RWPE1 (cell line): ENCODE measurements at regions not wholly inside any gene's neighbourhood (a gene's known extent, or its start where the extent isn't known, plus 50 kb on each side); places are given as distances from the start of the nearest gene placed in this dataset.

Source experiments
- CTCF ChIA-PET: fragments of 350-600 bp; sonication (Branson Sonifier 250); formaldehyde crosslinking; extraction: SDS; loops from one replicate; lab custom pipeline; 2021; lab: Yijun Ruan, JAX
- POLR2A ChIA-PET: fragments of 400-600 bp; formaldehyde crosslinking; extraction: SDS; loops from one replicate; lab custom pipeline; 2020; ENCODE audit warnings: antibody characterized with exemption; ENCODE audit not compliant: low non-redundant PET; lab: Yijun Ruan, JAX
- DNase-seq: peaks from one replicate; pipeline ENCODE4 v3.0.0; 2012; ENCODE audit warnings: low spot score
- H3K27ac ChIP-seq: fragments of 450-650 bp; 2 replicates; pipeline ENCODE4 v1.5.1; 2017
- TF ChIP-seq, protein P1 (sequence below): fragments of 450-650 bp; conservative IDR thresholded peaks from 2 replicates; pipeline ENCODE4 v1.5.1; 2017; ENCODE audit warnings: low read depth, mild to moderate bottlenecking

DNA sequence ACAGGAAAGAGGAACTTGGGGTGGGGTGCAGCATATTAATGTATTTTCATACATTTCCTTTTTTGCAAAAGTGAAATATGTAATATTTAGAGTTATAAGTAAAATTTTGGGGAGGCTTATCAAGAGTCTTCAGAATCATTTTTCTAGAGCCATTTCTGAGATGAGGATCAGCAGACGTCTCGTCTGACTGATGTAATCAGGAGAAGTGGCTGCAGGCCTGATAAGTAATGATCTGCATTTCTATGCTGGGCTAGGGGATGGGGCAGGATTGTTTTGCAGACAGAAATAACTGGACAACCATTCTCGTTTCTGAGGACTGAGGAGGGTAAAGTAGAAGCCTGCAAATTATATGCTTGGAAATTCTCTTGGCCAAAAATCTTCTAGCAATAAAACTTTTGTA lies 89.2 kb upstream of the ARGLU1 start:
- CTCF ChIA-PET = no interaction called here
- H3K27ac ChIP-seq = no peak overlapping the region
- no peak for DNase-seq
- TF ChIP-seq, protein P1, sequence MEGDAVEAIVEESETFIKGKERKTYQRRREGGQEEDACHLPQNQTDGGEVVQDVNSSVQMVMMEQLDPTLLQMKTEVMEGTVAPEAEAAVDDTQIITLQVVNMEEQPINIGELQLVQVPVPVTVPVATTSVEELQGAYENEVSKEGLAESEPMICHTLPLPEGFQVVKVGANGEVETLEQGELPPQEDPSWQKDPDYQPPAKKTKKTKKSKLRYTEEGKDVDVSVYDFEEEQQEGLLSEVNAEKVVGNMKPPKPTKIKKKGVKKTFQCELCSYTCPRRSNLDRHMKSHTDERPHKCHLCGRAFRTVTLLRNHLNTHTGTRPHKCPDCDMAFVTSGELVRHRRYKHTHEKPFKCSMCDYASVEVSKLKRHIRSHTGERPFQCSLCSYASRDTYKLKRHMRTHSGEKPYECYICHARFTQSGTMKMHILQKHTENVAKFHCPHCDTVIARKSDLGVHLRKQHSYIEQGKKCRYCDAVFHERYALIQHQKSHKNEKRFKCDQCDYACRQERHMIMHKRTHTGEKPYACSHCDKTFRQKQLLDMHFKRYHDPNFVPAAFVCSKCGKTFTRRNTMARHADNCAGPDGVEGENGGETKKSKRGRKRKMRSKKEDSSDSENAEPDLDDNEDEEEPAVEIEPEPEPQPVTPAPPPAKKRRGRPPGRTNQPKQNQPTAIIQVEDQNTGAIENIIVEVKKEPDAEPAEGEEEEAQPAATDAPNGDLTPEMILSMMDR = no peak
- POLR2A ChIA-PET = no interaction called here

DNA sequence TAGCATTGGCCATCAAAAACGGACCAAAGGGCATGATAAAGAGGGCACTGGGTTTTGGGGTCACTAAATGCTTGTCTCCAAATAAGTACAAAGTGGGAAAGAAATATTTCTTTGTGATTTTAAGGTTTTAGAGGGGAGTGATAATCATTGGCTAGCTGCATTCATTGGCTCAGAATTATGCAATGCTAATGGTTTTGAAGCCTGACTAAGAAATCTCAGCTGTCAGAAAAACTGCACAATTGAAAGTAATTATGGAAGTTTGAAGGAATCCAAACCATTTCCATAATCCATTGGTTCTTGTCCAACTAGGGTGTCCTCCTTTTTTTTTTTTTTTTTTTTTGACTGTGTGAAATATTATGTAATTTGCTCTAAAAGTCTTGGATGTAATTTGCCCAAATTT lies 88.2 kb upstream of the ARGLU1 start:
- POLR2A ChIA-PET = no interaction called here
- DNase-seq = no peak
- TF ChIP-seq, protein P1 = no peak
- CTCF ChIA-PET = no interaction called here
- H3K27ac ChIP-seq = no peak overlapping the region

DNA sequence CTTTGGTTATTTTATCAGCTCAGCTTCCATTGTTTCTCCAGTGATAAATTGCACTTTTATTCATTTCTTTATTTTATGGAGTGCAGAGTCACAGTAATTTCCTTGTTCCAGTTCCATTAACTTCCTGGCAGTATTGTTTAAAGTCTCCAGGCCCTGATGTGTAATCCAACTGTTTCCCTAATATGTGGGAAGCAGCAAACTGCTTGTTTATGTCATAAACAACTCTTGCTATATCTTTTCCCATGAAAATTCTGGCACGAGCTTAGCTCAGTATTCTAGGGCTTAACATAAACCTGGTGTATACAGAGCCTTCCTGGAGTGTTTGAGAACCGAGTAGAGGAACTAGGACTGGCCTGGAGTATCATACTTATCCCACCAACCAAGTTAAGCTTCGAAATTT lies 83.5 kb upstream of the ARGLU1 start:
- TF ChIP-seq, protein P1 = no peak
- DNase-seq = no peak
- CTCF ChIA-PET = no interaction called here
- POLR2A ChIA-PET = no interaction called here
- no peak overlapping the region for H3K27ac ChIP-seq

DNA sequence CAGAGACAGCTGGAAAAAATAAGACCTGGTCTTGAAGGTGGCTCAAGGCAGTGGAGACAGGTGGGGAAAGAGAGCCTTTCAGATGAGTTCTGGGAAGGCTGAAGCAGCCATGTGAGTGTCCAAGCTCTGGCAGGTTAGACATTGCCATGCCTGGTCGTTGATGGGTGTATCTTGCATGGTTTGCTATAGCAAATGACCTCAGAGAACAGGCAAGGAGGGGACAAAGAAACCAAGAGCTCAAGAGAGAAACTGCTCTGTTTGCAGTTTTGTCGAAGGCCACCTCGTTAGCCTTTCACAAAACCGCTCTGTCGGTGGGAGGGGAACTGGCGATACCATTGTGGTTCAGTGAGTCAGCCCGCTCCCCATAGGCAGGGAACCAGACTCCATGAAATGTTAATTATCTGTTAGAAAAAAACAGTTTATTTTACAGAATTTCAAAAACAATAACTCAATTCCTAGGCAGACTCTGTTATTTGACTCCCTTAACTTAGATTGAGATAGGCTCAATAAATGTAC lies 82.8 kb upstream of the ARGLU1 start:
- ChIA-PET CTCF (no interaction called here), POLR2A (no interaction called here)
- DNase-seq = no peak
- TF ChIP-seq, protein P1 = no peak
- H3K27ac ChIP-seq = no peak overlapping the region

DNA sequence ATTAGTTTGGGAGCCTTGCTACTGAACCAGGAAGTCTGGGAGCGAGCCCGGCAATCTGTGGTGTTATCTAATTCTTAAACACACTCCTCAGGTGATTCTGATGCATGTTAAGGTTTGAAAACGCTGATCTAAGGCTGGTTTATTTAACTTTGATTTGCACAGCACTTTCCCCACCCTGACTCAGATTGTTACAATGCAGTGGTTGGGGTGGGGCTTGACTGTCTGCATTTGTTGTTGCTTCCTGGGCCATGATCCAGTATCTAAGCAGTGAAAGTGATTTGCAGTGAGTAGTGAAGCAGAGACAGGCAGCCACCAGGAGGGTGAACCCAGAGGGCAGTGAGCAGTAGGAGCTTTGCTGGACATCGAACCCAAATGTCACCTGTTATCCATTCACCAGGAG lies 81.6 kb upstream of the ARGLU1 start:
- POLR2A ChIA-PET = no interaction called here
- H3K27ac ChIP-seq = no peak overlapping the region
- CTCF ChIA-PET = no interaction called here
- TF ChIP-seq, protein P1 = no peak
- peak; percentile 43 for DNase-seq

DNA sequence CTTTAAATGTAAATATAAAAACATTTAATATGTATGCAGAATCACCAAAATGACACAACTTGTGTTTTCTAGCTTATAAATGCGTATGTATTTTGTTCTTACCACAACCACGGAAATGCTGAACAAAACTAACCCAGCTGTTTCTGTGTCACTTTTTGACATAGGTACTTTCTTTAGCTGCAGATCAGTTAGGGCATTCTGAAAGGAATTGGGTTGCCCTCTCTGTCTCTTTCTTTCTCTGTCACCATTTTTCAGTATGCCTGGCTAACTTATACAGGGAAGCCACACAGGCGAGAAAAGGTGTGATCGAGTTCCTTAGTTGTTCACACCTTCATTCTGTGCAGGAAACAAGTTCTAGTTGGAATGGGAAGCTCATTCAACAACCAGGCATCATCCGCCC lies 72.6 kb upstream of the ARGLU1 start:
- ChIA-PET POLR2A (no interaction called here), CTCF (no interaction called here)
- no peak for DNase-seq
- H3K27ac ChIP-seq = no peak overlapping the region
- TF ChIP-seq, protein P1 = no peak
